Neuronal stem cell (in vitro differentiated cells): ENCODE measurements at regions not wholly inside any gene's neighbourhood (a gene's known extent, or its start where the extent isn't known, plus 50 kb on each side); places are given as distances from the start of the nearest gene placed in this dataset.

Source experiments
- DNase-seq: peaks from one replicate; pipeline ENCODE4 v3.0.0-alpha.2; 2013; ENCODE audit warnings: low spot score
- H2AFZ ChIP-seq: one replicate; pipeline ENCODE4 v1.6.1; 2013; ENCODE audit warnings: mild to moderate bottlenecking, low read length, inconsistent platforms
- H2AK5ac ChIP-seq: 2 replicates; pipeline ENCODE4 v1.6.1; 2013; ENCODE audit warnings: low read depth, mild to moderate bottlenecking, inconsistent platforms, low read length, moderate library complexity, mixed read lengths
- H2BK120ac ChIP-seq: 2 replicates; pipeline ENCODE4 v1.6.1; 2013; ENCODE audit warnings: low read depth, mild to moderate bottlenecking, inconsistent platforms, low read length, moderate library complexity, mixed read lengths
- H2BK12ac ChIP-seq: one replicate; pipeline ENCODE4 v1.6.1; 2013; ENCODE audit warnings: low read length, inconsistent platforms
- H2BK15ac ChIP-seq: 2 replicates; pipeline ENCODE4 v1.6.1; 2013; ENCODE audit warnings: mild to moderate bottlenecking, low read length, inconsistent platforms, mixed read lengths
- H2BK5ac ChIP-seq: one replicate; pipeline ENCODE4 v1.6.1; 2013; ENCODE audit warnings: inconsistent platforms, mild to moderate bottlenecking, low read length, moderate library complexity
- H3K14ac ChIP-seq: one replicate; pipeline ENCODE4 v1.6.1; 2013; ENCODE audit warnings: low read length, inconsistent platforms
- H3K18ac ChIP-seq: 2 replicates; pipeline ENCODE4 v1.6.1; 2013; ENCODE audit warnings: low read length, inconsistent platforms
- H3K23ac ChIP-seq: 2 replicates; pipeline ENCODE4 v1.6.1; 2013; ENCODE audit warnings: low read depth, mild to moderate bottlenecking, mixed read lengths, low read length, inconsistent platforms; ENCODE audit not compliant: poor library complexity
- H3K27ac ChIP-seq: replicated peaks from 3 replicates; pipeline ENCODE4 v1.5.1; 2013; ENCODE audit warnings: low read length, inconsistent platforms
- H3K27me3 ChIP-seq, 3 experiments: 2 replicates each; pipeline ENCODE4 v1.6.1; 2013; ENCODE audit warnings: low read length in 3 of 3, mild to moderate bottlenecking in 2 of 3, inconsistent platforms in 1 of 3, low read depth in 1 of 3, mixed read lengths in 1 of 3, moderate library complexity in 1 of 3; ENCODE audit not compliant: control insufficient read depth in 3 of 3, insufficient read depth in 3 of 3
- H3K36me3 ChIP-seq, 2 donors: replicated peaks in 1 of 2; 2 replicates each; pipeline ENCODE4 v1.6.1; 2013; ENCODE audit warnings: low read length in 2 of 2; ENCODE audit not compliant: control insufficient read depth in 2 of 2, insufficient read depth in 2 of 2
- H3K4ac ChIP-seq: 2 replicates; pipeline ENCODE4 v1.6.1; 2013; ENCODE audit warnings: inconsistent platforms, mild to moderate bottlenecking, low read length, moderate library complexity
- H3K4me1 ChIP-seq, 2 donors: 1 replicate in 1 of 2; 2 replicates in 1 of 2; pipeline ENCODE4 v1.6.1; 2013; ENCODE audit warnings: low read length in 2 of 2, low read depth in 1 of 2; ENCODE audit not compliant: control insufficient read depth in 2 of 2, insufficient read depth in 1 of 2
- H3K4me2 ChIP-seq: one replicate; pipeline ENCODE4 v1.6.1; 2013; ENCODE audit warnings: mild to moderate bottlenecking, low read length, inconsistent platforms; ENCODE audit not compliant: insufficient read depth, poor library complexity, severe bottlenecking
- H3K4me3 ChIP-seq, 2 donors: 2 replicates each; pipeline ENCODE4 v1.5.1; 2013; ENCODE audit warnings: low read length in 2 of 2, mild to moderate bottlenecking in 2 of 2, inconsistent platforms in 1 of 2, moderate library complexity in 1 of 2
- H3K79me1 ChIP-seq: one replicate; pipeline ENCODE4 v1.6.1; 2013; ENCODE audit warnings: low read depth, mild to moderate bottlenecking, inconsistent platforms, low read length, moderate library complexity
- H3K9ac ChIP-seq: one replicate; pipeline ENCODE4 v1.6.1; 2013; ENCODE audit warnings: mild to moderate bottlenecking, low read depth, low read length, inconsistent platforms; ENCODE audit not compliant: poor library complexity
- H3K9me3 ChIP-seq, 2 donors: replicated peaks in 1 of 2; 2 replicates each; pipeline versions ENCODE3 to v1.6.1; 2013; ENCODE audit warnings: low read length in 2 of 2, mild to moderate bottlenecking in 2 of 2, inconsistent platforms in 1 of 2, low read depth in 1 of 2, mixed read lengths in 1 of 2, moderate library complexity in 1 of 2; ENCODE audit not compliant: control insufficient read depth in 2 of 2, insufficient read depth in 1 of 2
- H4K8ac ChIP-seq: one replicate; pipeline ENCODE4 v1.6.1; 2013; ENCODE audit warnings: low read depth, mild to moderate bottlenecking, inconsistent platforms, low read length, moderate library complexity
- H4K91ac ChIP-seq: one replicate; pipeline ENCODE4 v1.6.1; 2013; ENCODE audit warnings: low read length, low read depth, mild to moderate bottlenecking, inconsistent platforms; ENCODE audit not compliant: poor library complexity
- WGBS, 2 donors: extraction: QIAGEN DNeasy Blood & Tissue Kit; methylation state at CpG; one replicate each; pipeline ENCODE4 v1.1.7; 2013; ENCODE audit warnings: missing lambda C conversion rate in 2 of 2, mixed read lengths in 1 of 2; ENCODE audit not compliant: insufficient read length in 2 of 2, insufficient replicate concordance in 1 of 2; ENCODE audit errors: extremely low coverage in 2 of 2; 5-methylcytosine and 5-hydroxymethylcytosine counted together

- Histone ChIP-seq H3K27me3 (no peaks in the 10 kb centered on the region), H3K4me3 (no peak overlapping the region), H3K36me3 (no peaks in the 10 kb centered on the region), H3K4ac (no peak overlapping the region), H4K8ac (no peak overlapping the region), H4K91ac (no peak overlapping the region), H2BK15ac (no peak overlapping the region), H3K79me1 (no peaks in the 10 kb centered on the region), H3K4me2 (no peak overlapping the region), H3K23ac (no peak overlapping the region), H2BK5ac (no peak overlapping the region), H2BK120ac (no peak overlapping the region), H3K18ac (no peak overlapping the region), H2BK12ac (no peak overlapping the region), H3K14ac (no peak overlapping the region), H2AK5ac (no peak overlapping the region), H2AFZ (no peak overlapping the region), H3K27ac (no peak overlapping the region), H3K9me3 (no peaks in the 10 kb centered on the region), H3K9ac (no peak overlapping the region), H3K4me1 (no peaks in the 10 kb centered on the region)
- no CpG with 5 or more reads among the region's 3 CpGs for WGBS, 2 donors
- no peak for DNase-seq
These were observed 275.0 kb upstream of the NXPH2 start for GRCh38 chr2:139055202-139055601.

- H3K9me3 ChIP-seq: no peaks in the 10 kb centered on the region
- H3K27me3 ChIP-seq: no peaks in the 10 kb centered on the region
- no peak overlapping the region for H2AFZ ChIP-seq
- no peak overlapping the region for H3K4me2 ChIP-seq
- no peak overlapping the region for H2BK15ac ChIP-seq
- no peak overlapping the region for H2BK120ac ChIP-seq
- H2AK5ac ChIP-seq: no peak overlapping the region
- no peak overlapping the region for H3K18ac ChIP-seq
- no peak overlapping the region for H3K4ac ChIP-seq
- H4K91ac ChIP-seq: no peak overlapping the region
- no peak overlapping the region for H2BK5ac ChIP-seq
- no peak overlapping the region for H3K27ac ChIP-seq
- no peak for DNase-seq
- no peaks in the 10 kb centered on the region for H3K79me1 ChIP-seq
- no peaks in the 10 kb centered on the region for H3K4me1 ChIP-seq
- H3K36me3 ChIP-seq: no peaks in the 10 kb centered on the region
- H3K9ac ChIP-seq: no peak overlapping the region
- H4K8ac ChIP-seq: no peak overlapping the region
- H3K23ac ChIP-seq: no peak overlapping the region
- no peak overlapping the region for H2BK12ac ChIP-seq
- no peak overlapping the region for H3K14ac ChIP-seq
- no peak overlapping the region for H3K4me3 ChIP-seq
These were observed 267.8 kb upstream of the NXPH2 start for GRCh38 chr2:139048017-139048416.

DNA sequence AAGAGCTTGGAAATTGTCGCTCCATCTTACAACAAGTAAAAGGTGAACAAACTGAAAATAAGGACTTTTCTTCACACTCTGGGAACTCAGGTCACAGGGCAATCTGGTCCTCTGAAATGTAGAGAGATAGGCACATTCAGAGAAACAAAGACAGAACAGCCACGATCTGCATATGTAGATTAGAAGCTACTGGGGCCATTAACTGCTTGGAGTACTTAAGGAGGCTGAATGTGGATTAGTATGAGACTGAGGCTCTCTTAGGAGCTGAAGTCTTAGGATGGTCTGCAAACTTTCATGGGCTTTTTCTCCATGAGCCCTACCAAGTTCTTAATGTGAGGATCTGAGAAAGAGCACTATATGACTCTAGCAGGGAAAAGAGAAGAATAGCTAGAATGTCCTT is 265.3 kb upstream of the NXPH2 start:
- Histone ChIP-seq H3K27me3 (no peaks in the 10 kb centered on the region), H4K91ac (no peak overlapping the region), H3K4me1 (no peaks in the 10 kb centered on the region), H3K27ac (no peak overlapping the region), H2BK5ac (no peak overlapping the region), H2BK120ac (no peak overlapping the region), H3K4ac (no peak overlapping the region), H3K9ac (no peak overlapping the region), H3K36me3 (no peaks in the 10 kb centered on the region), H2BK15ac (no peak overlapping the region), H3K9me3 (no peaks in the 10 kb centered on the region), H2AFZ (no peak overlapping the region), H2AK5ac (no peak overlapping the region), H3K4me3 (no peak overlapping the region), H3K18ac (no peak overlapping the region), H3K79me1 (no peaks in the 10 kb centered on the region), H3K14ac (no peak overlapping the region), H3K23ac (no peak overlapping the region), H3K4me2 (no peak overlapping the region), H4K8ac (no peak overlapping the region), H2BK12ac (no peak overlapping the region)
- WGBS, 2 donors: no CpG with 5 or more reads among the region's 2 CpGs
- no peak for DNase-seq

GRCh38 chr2:139034064-139034463 is 253.9 kb upstream of the NXPH2 start:
- H3K9me3 ChIP-seq: no peaks in the 10 kb centered on the region
- no peak overlapping the region for H2BK15ac ChIP-seq
- H3K4me2 ChIP-seq: no peak overlapping the region
- H3K14ac ChIP-seq: no peak overlapping the region
- no peak overlapping the region for H3K4ac ChIP-seq
- H3K9ac ChIP-seq: no peak overlapping the region
- H2AFZ ChIP-seq: no peak overlapping the region
- H3K4me1 ChIP-seq: no peaks in the 10 kb centered on the region
- H3K27me3 ChIP-seq: no peaks in the 10 kb centered on the region
- no peaks in the 10 kb centered on the region for H3K36me3 ChIP-seq
- no peak overlapping the region for H4K8ac ChIP-seq
- no peak overlapping the region for H3K18ac ChIP-seq
- no peak overlapping the region for H2BK12ac ChIP-seq
- H3K4me3 ChIP-seq: no peak overlapping the region
- H3K79me1 ChIP-seq: no peaks in the 10 kb centered on the region
- H2AK5ac ChIP-seq: no peak overlapping the region
- no peak for DNase-seq
- H2BK120ac ChIP-seq: no peak overlapping the region
- no peak overlapping the region for H2BK5ac ChIP-seq
- no peak overlapping the region for H3K23ac ChIP-seq
- no peak overlapping the region for H4K91ac ChIP-seq
- no peak overlapping the region for H3K27ac ChIP-seq
